K562 (cell line): ENCODE measurements at regions not wholly inside any gene's neighbourhood (a gene's known extent, or its start where the extent isn't known, plus 50 kb on each side); places are given as distances from the start of the nearest gene placed in this dataset.

ENCODE experiments used
- CBX5 ChIP-seq: IDR thresholded peaks from 2 replicates; pipeline ENCODE4 v1.6.1; 2014; ENCODE audit warnings: low read depth, borderline replicate concordance
- POLR2A ChIP-seq: fragments of 450-650 bp; conservative IDR thresholded peaks from 2 replicates; pipeline ENCODE4 v1.6.1; 2016
- RCOR1 ChIP-seq, 2 experiments: IDR thresholded peaks; 2 replicates each; pipeline ENCODE4 v1.6.1; 2012; ENCODE audit warnings: low read depth in 2 of 2, low read length in 2 of 2, borderline replicate concordance in 1 of 2, improper control_type of control experiment in 1 of 2
- ZNF75A ChIP-seq: fragments of 450-650 bp; formaldehyde crosslinking; IDR thresholded peaks from 2 replicates; pipeline ENCODE4 v1.4.0; 2020; ENCODE audit warnings: mild to moderate bottlenecking
- TF ChIP-seq, protein P1 (sequence below), 3 experiments: IDR thresholded peaks in 2 of 3; conservative IDR thresholded peaks in 1 of 3; 2 replicates each; pipeline ENCODE4 v1.5.1; 2011 to 2012; ENCODE audit warnings: low read length in 3 of 3, mild to moderate bottlenecking in 3 of 3, control low read depth in 2 of 3, improper control_type of control experiment in 1 of 3, inconsistent platforms in 1 of 3, low read depth in 1 of 3, mixed read lengths in 1 of 3, moderate library complexity in 1 of 3; ENCODE audit not compliant: insufficient read depth in 2 of 3
- TF ChIP-seq, protein P2 (sequence below): sonication (generic); formaldehyde crosslinking; IDR thresholded peaks from 2 replicates; pipeline ENCODE4 v1.9.0; 2022; ENCODE audit warnings: mild to moderate bottlenecking, missing genetic modification reagents

- TF ChIP-seq ZNF75A (CRISPR knock-in tag) (no peak), POLR2A (no peak), RCOR1 (IDR thresholded peaks at IDR 0.05; ENCODE audit: borderline replicate concordance in 1 of 2, low read depth in 2 of 2, low read length in 2 of 2) (no peak), CBX5 (no peak)
- TF ChIP-seq, protein P1, sequence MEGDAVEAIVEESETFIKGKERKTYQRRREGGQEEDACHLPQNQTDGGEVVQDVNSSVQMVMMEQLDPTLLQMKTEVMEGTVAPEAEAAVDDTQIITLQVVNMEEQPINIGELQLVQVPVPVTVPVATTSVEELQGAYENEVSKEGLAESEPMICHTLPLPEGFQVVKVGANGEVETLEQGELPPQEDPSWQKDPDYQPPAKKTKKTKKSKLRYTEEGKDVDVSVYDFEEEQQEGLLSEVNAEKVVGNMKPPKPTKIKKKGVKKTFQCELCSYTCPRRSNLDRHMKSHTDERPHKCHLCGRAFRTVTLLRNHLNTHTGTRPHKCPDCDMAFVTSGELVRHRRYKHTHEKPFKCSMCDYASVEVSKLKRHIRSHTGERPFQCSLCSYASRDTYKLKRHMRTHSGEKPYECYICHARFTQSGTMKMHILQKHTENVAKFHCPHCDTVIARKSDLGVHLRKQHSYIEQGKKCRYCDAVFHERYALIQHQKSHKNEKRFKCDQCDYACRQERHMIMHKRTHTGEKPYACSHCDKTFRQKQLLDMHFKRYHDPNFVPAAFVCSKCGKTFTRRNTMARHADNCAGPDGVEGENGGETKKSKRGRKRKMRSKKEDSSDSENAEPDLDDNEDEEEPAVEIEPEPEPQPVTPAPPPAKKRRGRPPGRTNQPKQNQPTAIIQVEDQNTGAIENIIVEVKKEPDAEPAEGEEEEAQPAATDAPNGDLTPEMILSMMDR (IDR thresholded peaks at IDR 0.05 in 2 of 3, conservative IDR thresholded peaks at IDR 0.05 in 1 of 3; ENCODE audit: insufficient read depth in 2 of 3, low read depth in 1 of 3, low read length in 3 of 3): no peak
- TF ChIP-seq, protein P2, sequence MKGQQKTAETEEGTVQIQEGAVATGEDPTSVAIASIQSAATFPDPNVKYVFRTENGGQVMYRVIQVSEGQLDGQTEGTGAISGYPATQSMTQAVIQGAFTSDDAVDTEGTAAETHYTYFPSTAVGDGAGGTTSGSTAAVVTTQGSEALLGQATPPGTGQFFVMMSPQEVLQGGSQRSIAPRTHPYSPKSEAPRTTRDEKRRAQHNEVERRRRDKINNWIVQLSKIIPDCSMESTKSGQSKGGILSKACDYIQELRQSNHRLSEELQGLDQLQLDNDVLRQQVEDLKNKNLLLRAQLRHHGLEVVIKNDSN (CRISPR knock-in tag): no peak
Observed at GRCh38 chr5:125261505-125262250, 515.2 kb upstream of the ZNF608 start.
